GM21515 (cell line): ENCODE measurements at regions not wholly inside any gene's neighbourhood (a gene's known extent, or its start where the extent isn't known, plus 50 kb on each side); places are given as distances from the start of the nearest gene placed in this dataset.
"Not testable (repeated sequence)": the region's sequence is repeated elsewhere in the genome, so short reads cannot be mapped to it uniquely, and the experiment has no call there.

ENCODE experiments used
- ATAC-seq: cut with Tn5 transposase; IDR thresholded peaks from one replicate; pipeline ENCODE4 v1.9.1; 2021; ENCODE audit not compliant: unreplicated experiment

GRCh38 chr22:22060200-22061084 lies 77.9 kb upstream of the TOP3B start:
- no peak for ATAC-seq

- ATAC-seq, result no peak
Observed at GRCh38 chr22:22059291-22060002, 76.9 kb upstream of the TOP3B start.

GRCh38 chr22:22058633-22059290 lies 76.2 kb upstream of the TOP3B start:
- no peak for ATAC-seq

GRCh38 chr22:22057617-22058378 lies 75.2 kb upstream of the TOP3B start:
- no peak for ATAC-seq

- ATAC-seq, result not testable (repeated sequence)
Observed at GRCh38 chr22:22056809-22057594, 74.4 kb upstream of the TOP3B start.

- ATAC-seq, result not testable (repeated sequence)
Observed at GRCh38 chr22:22052548-22053139, 70.1 kb upstream of the TOP3B start.

GRCh38 chr22:22051032-22051431 lies 68.4 kb upstream of the TOP3B start:
- not testable (repeated sequence) for ATAC-seq

- ATAC-seq, result no peak
Observed at GRCh38 chr22:22050141-22050775, 67.7 kb upstream of the TOP3B start.

- no peak for ATAC-seq
Observed at GRCh38 chr22:22049684-22050083, 67.1 kb upstream of the TOP3B start.

- ATAC-seq, result no peak
Observed at GRCh38 chr22:22048981-22049531, 66.5 kb upstream of the TOP3B start.

GRCh38 chr22:22048318-22048942 lies 65.8 kb upstream of the TOP3B start:
- no peak for ATAC-seq

- ATAC-seq, result no peak
Observed at GRCh38 chr22:22047776-22048175, 65.2 kb upstream of the TOP3B start.

GRCh38 chr22:22047266-22047665 lies 64.7 kb upstream of the TOP3B start:
- no peak for ATAC-seq

GRCh38 chr22:22046370-22046769 lies 63.8 kb upstream of the TOP3B start:
- no peak for ATAC-seq

- no peak for ATAC-seq
Observed at GRCh38 chr22:22045571-22046335, 63.2 kb upstream of the TOP3B start.

GRCh38 chr22:22044153-22044552 lies 61.6 kb upstream of the TOP3B start:
- ATAC-seq, result no peak

- ATAC-seq, result no peak
Observed at GRCh38 chr22:22043296-22044078, 60.9 kb upstream of the TOP3B start.
